H9 (cell line): ENCODE measurements at regions not wholly inside any gene's neighbourhood (a gene's known extent, or its start where the extent isn't known, plus 50 kb on each side); places are given as distances from the start of the nearest gene placed in this dataset.

Experiments used
- DNase-seq: peaks from one replicate; pipeline ENCODE4 v3.0.0-alpha.2; 2017
- H2AFZ ChIP-seq: one replicate; pipeline ENCODE4 v1.6.1; 2013; ENCODE audit warnings: mild to moderate bottlenecking, low read length, control low read depth, moderate library complexity
- H2AK5ac ChIP-seq: 2 replicates; pipeline ENCODE4 v1.6.1; 2013; ENCODE audit warnings: low read length, control low read depth, mixed read lengths; ENCODE audit not compliant: insufficient read length
- H2BK120ac ChIP-seq: one replicate; pipeline ENCODE4 v1.6.1; 2013; ENCODE audit warnings: low read depth, mild to moderate bottlenecking, low read length, control low read depth, inconsistent platforms; ENCODE audit not compliant: poor library complexity, severe bottlenecking
- H2BK12ac ChIP-seq: 2 replicates; pipeline ENCODE4 v1.6.1; 2013; ENCODE audit warnings: low read length, control low read depth, mixed read lengths, low read depth; ENCODE audit not compliant: insufficient read length
- H2BK15ac ChIP-seq: 2 replicates; pipeline ENCODE4 v1.6.1; 2013; ENCODE audit warnings: low read depth, low read length, control low read depth
- H2BK20ac ChIP-seq: one replicate; pipeline ENCODE4 v1.6.1; 2013; ENCODE audit warnings: low read depth, mild to moderate bottlenecking, low read length, control low read depth, inconsistent platforms; ENCODE audit not compliant: poor library complexity, severe bottlenecking
- H2BK5ac ChIP-seq: 2 replicates; pipeline ENCODE4 v1.6.1; 2013; ENCODE audit warnings: low read length, control low read depth, mixed read lengths; ENCODE audit not compliant: insufficient read length
- H3K14ac ChIP-seq: 2 replicates; pipeline ENCODE4 v1.6.1; 2013; ENCODE audit warnings: low read length, control low read depth; ENCODE audit not compliant: insufficient read depth
- H3K18ac ChIP-seq: 2 replicates; pipeline ENCODE4 v1.6.1; 2013; ENCODE audit warnings: low read depth, mild to moderate bottlenecking, mixed read lengths, low read length, control low read depth; ENCODE audit not compliant: insufficient read length
- H3K23ac ChIP-seq: 2 replicates; pipeline ENCODE4 v1.6.1; 2013; ENCODE audit warnings: low read length, control low read depth, mixed read lengths, low read depth; ENCODE audit not compliant: insufficient read length
- H3K23me2 ChIP-seq: 2 replicates; pipeline ENCODE4 v1.6.1; 2013; ENCODE audit warnings: low read depth, mild to moderate bottlenecking, mixed read lengths, low read length, control low read depth; ENCODE audit not compliant: insufficient read length, poor library complexity, severe bottlenecking
- H3K27ac ChIP-seq: 2 replicates; pipeline ENCODE4 v1.5.1; 2013; ENCODE audit warnings: low read length, control low read depth, mixed read lengths, low read depth; ENCODE audit not compliant: insufficient read length
- H3K27me3 ChIP-seq: 2 replicates; pipeline ENCODE4 v1.6.1; 2013; ENCODE audit warnings: low read length, control low read depth, inconsistent platforms; ENCODE audit not compliant: insufficient read depth
- H3K4ac ChIP-seq: 2 replicates; pipeline ENCODE4 v1.6.1; 2013; ENCODE audit warnings: low read depth, mild to moderate bottlenecking, control low read depth, inconsistent platforms, low read length, moderate library complexity
- H3K4me1 ChIP-seq: 2 replicates; pipeline ENCODE4 v1.6.1; 2013; ENCODE audit warnings: low read length, control low read depth, inconsistent platforms; ENCODE audit not compliant: insufficient read depth
- H3K4me2 ChIP-seq: 2 replicates; pipeline ENCODE4 v1.6.1; 2013; ENCODE audit warnings: low read length, control low read depth, mixed read lengths; ENCODE audit not compliant: insufficient read length, insufficient read depth
- H3K56ac ChIP-seq: 2 replicates; pipeline ENCODE4 v1.6.1; 2013; ENCODE audit warnings: low read depth, mild to moderate bottlenecking, mixed read lengths, low read length, control low read depth; ENCODE audit not compliant: insufficient read length
- H3K79me1 ChIP-seq: 2 replicates; pipeline ENCODE4 v1.6.1; 2013; ENCODE audit warnings: low read depth, mild to moderate bottlenecking, moderate library complexity, low read length, control low read depth, inconsistent platforms; ENCODE audit not compliant: insufficient read depth, poor library complexity, severe bottlenecking
- H3K79me2 ChIP-seq: 2 replicates; pipeline ENCODE4 v1.6.1; 2013; ENCODE audit warnings: low read length, control low read depth, inconsistent platforms; ENCODE audit not compliant: insufficient read depth
- H3K9ac ChIP-seq: 2 replicates; pipeline ENCODE4 v1.6.1; 2013; ENCODE audit warnings: low read length, control low read depth, mixed read lengths; ENCODE audit not compliant: insufficient read length; ENCODE audit errors: extremely low read depth
- H3K9me3 ChIP-seq: one replicate; pipeline ENCODE4 v1.6.1; 2013; ENCODE audit warnings: low read depth, low read length, inconsistent platforms; ENCODE audit not compliant: control insufficient read depth
- H3T11ph ChIP-seq: one replicate; pipeline ENCODE4 v1.6.1; 2013; ENCODE audit warnings: mild to moderate bottlenecking, low read length, control low read depth, inconsistent platforms
- H4K20me1 ChIP-seq: one replicate; pipeline ENCODE4 v1.6.1; 2013; ENCODE audit not compliant: control insufficient read depth, insufficient read length, insufficient read depth
- H4K5ac ChIP-seq: 2 replicates; pipeline ENCODE4 v1.6.1; 2013; ENCODE audit warnings: low read depth, mild to moderate bottlenecking, mixed read lengths, low read length, control low read depth; ENCODE audit not compliant: insufficient read length
- H4K8ac ChIP-seq: replicated peaks from 2 replicates; pipeline ENCODE4 v1.6.1; 2013; ENCODE audit warnings: low read length, control low read depth, mixed read lengths, low read depth; ENCODE audit not compliant: insufficient read length
- H4K91ac ChIP-seq: 2 replicates; pipeline ENCODE4 v1.6.1; 2013; ENCODE audit warnings: low read depth, mild to moderate bottlenecking, moderate library complexity, mixed read lengths, low read length, control low read depth; ENCODE audit not compliant: insufficient read length
- H3K27ac Mint-ChIP-seq, 3 experiments: 2 replicates in 2 of 3; 3 replicates in 1 of 3; pipeline ENCODE4 v1.8.0; 2020 to 2021; ENCODE audit warnings: mixed read lengths in 3 of 3, mild to moderate bottlenecking in 1 of 3, moderate library complexity in 1 of 3
- H3K27me3 Mint-ChIP-seq: 2 replicates; pipeline ENCODE4 v1.8.0; 2021; ENCODE audit warnings: low read depth, mild to moderate bottlenecking, moderate library complexity, mixed read lengths
- H3K36me3 Mint-ChIP-seq, 3 experiments: 2 replicates in 2 of 3; 3 replicates in 1 of 3; pipeline ENCODE4 v1.8.0; 2020 to 2021; ENCODE audit warnings: low read depth in 3 of 3, mixed read lengths in 3 of 3; ENCODE audit not compliant: insufficient read depth in 1 of 3
- H3K4me1 Mint-ChIP-seq, 2 experiments: 2 replicates each; pipeline ENCODE4 v1.8.0; 2020; ENCODE audit warnings: mixed read lengths in 2 of 2
- H3K4me3 Mint-ChIP-seq, 2 experiments: 2 replicates in 1 of 2; 3 replicates in 1 of 2; pipeline ENCODE4 v1.8.0; 2020 to 2021; ENCODE audit warnings: mild to moderate bottlenecking in 2 of 2, mixed read lengths in 2 of 2, moderate library complexity in 1 of 2
- H3K9me3 Mint-ChIP-seq, 2 experiments: 2 replicates in 1 of 2; 3 replicates in 1 of 2; pipeline ENCODE4 v1.8.0; 2020; ENCODE audit warnings: mild to moderate bottlenecking in 2 of 2, mixed read lengths in 2 of 2, moderate library complexity in 1 of 2
- WGBS: extraction: QIAGEN DNeasy Blood & Tissue Kit; methylation state at CpG from one replicate; pipeline ENCODE4 v1.1.7; 2013; ENCODE audit warnings: missing lambda C conversion rate, low lambda C conversion rate, mixed read lengths; ENCODE audit not compliant: insufficient read length; ENCODE audit errors: extremely low coverage; 5-methylcytosine and 5-hydroxymethylcytosine counted together
- TF ChIP-seq, protein P1 (sequence below): fragments of 200-600 bp; sonication (generic); conservative IDR thresholded peaks from 3 replicates; pipeline ENCODE4 v1.8.0; 2021; ENCODE audit warnings: antibody characterized with exemption, mild to moderate bottlenecking

DNA sequence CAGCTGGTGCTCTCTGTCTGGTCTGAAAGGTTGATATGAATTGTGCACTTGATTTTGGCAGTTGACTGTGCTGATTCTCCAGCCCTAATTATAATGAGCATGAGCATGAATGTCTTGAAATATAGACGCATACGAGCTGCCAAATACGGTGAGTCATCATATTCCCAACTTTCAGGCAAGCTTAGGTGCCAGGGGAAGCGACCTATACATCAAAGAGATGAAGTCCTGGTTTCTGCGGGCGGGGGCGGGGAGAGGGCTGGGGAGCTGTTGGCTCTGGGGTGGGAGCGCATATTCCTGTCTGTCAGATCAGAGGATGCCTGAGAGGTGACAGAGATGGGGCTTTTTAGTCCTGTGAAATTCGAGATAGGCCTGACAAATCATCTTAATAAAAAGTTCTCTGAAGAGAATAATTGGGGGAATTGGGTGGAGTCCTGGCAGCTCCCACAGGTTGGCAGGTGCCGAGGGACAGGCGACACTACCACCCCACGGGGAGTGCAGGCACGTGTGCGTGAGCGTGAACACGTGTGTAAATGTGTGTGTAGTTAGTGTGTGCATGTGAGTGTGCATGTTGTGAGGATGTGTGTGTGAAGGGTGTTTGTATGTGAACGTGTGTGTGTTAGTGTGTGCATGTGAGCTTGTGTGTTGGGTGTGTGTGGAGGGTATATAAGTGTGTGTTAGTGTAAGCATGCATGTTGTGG, 865.3 kb downstream of the TBC1D22A start:
- H3K79me1 ChIP-seq: no peaks in the 10 kb centered on the region
- Mint-ChIP-seq H3K27me3 (peaks cover 15% of the 10 kb centered on the region), H3K4me3 (no peak overlapping the region), H3K9me3 (peaks cover 0 to 5% of the 10 kb centered on the region in 2 experiments; a peak in 2 of 5 replicates), H3K27ac (no peak overlapping the region), H3K36me3 (no peaks in the 10 kb centered on the region), H3K4me1 (no peaks in the 10 kb centered on the region)
- H2BK12ac ChIP-seq: no peak overlapping the region
- no peak overlapping the region for H4K5ac ChIP-seq
- no peak overlapping the region for H2BK15ac ChIP-seq
- no peak overlapping the region for H4K8ac ChIP-seq
- H2BK120ac ChIP-seq: no peak overlapping the region
- no peak overlapping the region for H3K9ac ChIP-seq
- no peak overlapping the region for H3K4me2 ChIP-seq
- no peak overlapping the region for H3K27ac ChIP-seq
- no peaks in the 10 kb centered on the region for H3K9me3 ChIP-seq
- H3T11ph ChIP-seq: no peak overlapping the region
- H3K18ac ChIP-seq: no peak overlapping the region
- H3K4ac ChIP-seq: no peak overlapping the region
- no peak overlapping the region for H2AK5ac ChIP-seq
- 100% methylated on average over 2 of the region's 17 CpGs for WGBS
- H3K14ac ChIP-seq: no peak overlapping the region
- no peak overlapping the region for H2BK20ac ChIP-seq
- TF ChIP-seq, protein P1, sequence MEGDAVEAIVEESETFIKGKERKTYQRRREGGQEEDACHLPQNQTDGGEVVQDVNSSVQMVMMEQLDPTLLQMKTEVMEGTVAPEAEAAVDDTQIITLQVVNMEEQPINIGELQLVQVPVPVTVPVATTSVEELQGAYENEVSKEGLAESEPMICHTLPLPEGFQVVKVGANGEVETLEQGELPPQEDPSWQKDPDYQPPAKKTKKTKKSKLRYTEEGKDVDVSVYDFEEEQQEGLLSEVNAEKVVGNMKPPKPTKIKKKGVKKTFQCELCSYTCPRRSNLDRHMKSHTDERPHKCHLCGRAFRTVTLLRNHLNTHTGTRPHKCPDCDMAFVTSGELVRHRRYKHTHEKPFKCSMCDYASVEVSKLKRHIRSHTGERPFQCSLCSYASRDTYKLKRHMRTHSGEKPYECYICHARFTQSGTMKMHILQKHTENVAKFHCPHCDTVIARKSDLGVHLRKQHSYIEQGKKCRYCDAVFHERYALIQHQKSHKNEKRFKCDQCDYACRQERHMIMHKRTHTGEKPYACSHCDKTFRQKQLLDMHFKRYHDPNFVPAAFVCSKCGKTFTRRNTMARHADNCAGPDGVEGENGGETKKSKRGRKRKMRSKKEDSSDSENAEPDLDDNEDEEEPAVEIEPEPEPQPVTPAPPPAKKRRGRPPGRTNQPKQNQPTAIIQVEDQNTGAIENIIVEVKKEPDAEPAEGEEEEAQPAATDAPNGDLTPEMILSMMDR: no peak
- H2AFZ ChIP-seq: no peak overlapping the region
- H4K91ac ChIP-seq: no peak overlapping the region
- H3K56ac ChIP-seq: no peak overlapping the region
- H3K23ac ChIP-seq: no peak overlapping the region
- no peaks in the 10 kb centered on the region for H3K79me2 ChIP-seq
- no peak overlapping the region for H2BK5ac ChIP-seq
- DNase-seq: no peak
- H3K27me3 ChIP-seq: no peaks in the 10 kb centered on the region
- no peaks in the 10 kb centered on the region for H4K20me1 ChIP-seq
- H3K4me1 ChIP-seq: no peaks in the 10 kb centered on the region
- H3K23me2 ChIP-seq: no peaks in the 10 kb centered on the region
